GM19240 (cell line): ENCODE measurements at regions not wholly inside any gene's neighbourhood (a gene's known extent, or its start where the extent isn't known, plus 50 kb on each side); places are given as distances from the start of the nearest gene placed in this dataset.

ENCODE experiments used
- DNase-seq: peaks from one replicate; pipeline ENCODE4 v3.0.0; 2011; ENCODE audit warnings: low spot score; ENCODE audit not compliant: insufficient read length

GRCh38 chr12:60997869-60998378 is 1262.3 kb upstream of the USP15 start:
- no peak for DNase-seq

GRCh38 chr12:61009192-61009591 is 1251.0 kb upstream of the USP15 start:
- DNase-seq = no peak

- no peak for DNase-seq
Measured at GRCh38 chr12:61011767-61012423, 1248.3 kb upstream of the USP15 start.

GRCh38 chr12:61018571-61018970 is 1241.6 kb upstream of the USP15 start:
- DNase-seq = no peak

- no peak for DNase-seq
Measured at GRCh38 chr12:61023231-61023630, 1237.0 kb upstream of the USP15 start.

GRCh38 chr12:61029516-61029915 is 1230.7 kb upstream of the USP15 start:
- DNase-seq = no peak

- DNase-seq = no peak
Measured at GRCh38 chr12:61037792-61038191, 1222.4 kb upstream of the USP15 start.

- no peak for DNase-seq
Measured at GRCh38 chr12:61043838-61044237, 1216.4 kb upstream of the USP15 start.

- DNase-seq = no peak
Measured at GRCh38 chr12:61044766-61045165, 1215.4 kb upstream of the USP15 start.

- no peak for DNase-seq
Measured at GRCh38 chr12:61070640-61071414, 1189.4 kb upstream of the USP15 start.

GRCh38 chr12:61072717-61073116 is 1187.5 kb upstream of the USP15 start:
- no peak for DNase-seq

GRCh38 chr12:61095111-61095510 is 1165.1 kb upstream of the USP15 start:
- no peak for DNase-seq

- no peak for DNase-seq
Measured at GRCh38 chr12:61098031-61098580, 1162.1 kb upstream of the USP15 start.

GRCh38 chr12:61107118-61107517 is 1153.1 kb upstream of the USP15 start:
- DNase-seq = no peak

GRCh38 chr12:61111218-61111617 is 1149.0 kb upstream of the USP15 start:
- DNase-seq = no peak

GRCh38 chr12:61137677-61138414 is 1122.4 kb upstream of the USP15 start:
- DNase-seq = no peak

GRCh38 chr12:61138415-61138759 is 1121.8 kb upstream of the USP15 start:
- no peak for DNase-seq

- DNase-seq = no peak
Measured at GRCh38 chr12:61161961-61162360, 1098.2 kb upstream of the USP15 start.

GRCh38 chr12:61188801-61189595 is 1071.2 kb upstream of the USP15 start:
- no peak for DNase-seq

- DNase-seq = no peak
Measured at GRCh38 chr12:61213646-61214045, 1046.6 kb upstream of the USP15 start.

- DNase-seq = no peak
Measured at GRCh38 chr12:61220337-61220736, 1039.9 kb upstream of the USP15 start.
